PC-3 (cell line): ENCODE measurements at regions not wholly inside any gene's neighbourhood (a gene's known extent, or its start where the extent isn't known, plus 50 kb on each side); places are given as distances from the start of the nearest gene placed in this dataset.

Source experiments
- CTCF ChIP-seq: fragments of 300-600 bp; sonication (generic); conservative IDR thresholded peaks from 2 replicates; pipeline ENCODE4 v1.5.1; 2017; ENCODE audit warnings: antibody characterized with exemption, low read depth, mild to moderate bottlenecking, low read length
- EZH2 ChIP-seq: fragments of 300-600 bp; sonication (generic); IDR thresholded peaks from one replicate; pipeline ENCODE4 v1.6.1; 2017; ENCODE audit warnings: antibody characterized with exemption, mild to moderate bottlenecking, low read length; ENCODE audit not compliant: unreplicated experiment

- TF ChIP-seq CTCF (no peak), EZH2 (no peak)
Observed at GRCh38 chr3:18103591-18103990, 321.5 kb downstream of the SATB1 start.
